GM20000 (cell line): ENCODE measurements at regions not wholly inside any gene's neighbourhood (a gene's known extent, or its start where the extent isn't known, plus 50 kb on each side); places are given as distances from the start of the nearest gene placed in this dataset.

Source experiments
- DNase-seq: peaks from one replicate; pipeline ENCODE4 v3.0.0; 2012; ENCODE audit warnings: low spot score
- CTCF ChIP-seq: IDR thresholded peaks from 2 replicates; pipeline ENCODE4 v1.5.1; 2012; ENCODE audit warnings: mild to moderate bottlenecking, control low read depth; ENCODE audit errors: extremely low read depth, missing control alignments

DNA sequence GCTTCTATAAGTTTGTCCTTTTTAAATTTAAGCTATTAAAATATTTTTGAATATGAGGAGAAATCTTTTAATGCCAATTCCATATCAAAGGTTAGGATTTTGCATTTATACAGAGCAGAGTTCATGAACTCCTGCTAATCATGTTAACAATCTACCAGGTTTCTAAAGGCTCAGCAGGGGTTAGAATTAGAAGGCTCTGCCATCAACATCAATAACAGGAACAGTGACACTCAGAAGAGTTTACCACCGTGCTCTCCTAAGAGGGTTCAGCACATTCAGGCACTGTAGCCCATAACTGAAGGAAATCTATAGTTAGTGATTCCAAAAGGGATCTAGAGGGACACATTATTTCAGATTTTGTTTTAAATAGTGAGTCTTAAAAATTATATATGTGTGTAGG lies 100.1 kb downstream of the HOXA1 start:
- DNase-seq = no peak
- no peak for TF ChIP-seq CTCF

- TF ChIP-seq CTCF = no peak
- no peak for DNase-seq
Measured at GRCh38 chr7:26993816-26994810, 101.7 kb downstream of the HOXA1 start.

- TF ChIP-seq CTCF = no peak
- no peak for DNase-seq
Measured at GRCh38 chr7:26992670-26993069, 103.1 kb downstream of the HOXA1 start.

DNA sequence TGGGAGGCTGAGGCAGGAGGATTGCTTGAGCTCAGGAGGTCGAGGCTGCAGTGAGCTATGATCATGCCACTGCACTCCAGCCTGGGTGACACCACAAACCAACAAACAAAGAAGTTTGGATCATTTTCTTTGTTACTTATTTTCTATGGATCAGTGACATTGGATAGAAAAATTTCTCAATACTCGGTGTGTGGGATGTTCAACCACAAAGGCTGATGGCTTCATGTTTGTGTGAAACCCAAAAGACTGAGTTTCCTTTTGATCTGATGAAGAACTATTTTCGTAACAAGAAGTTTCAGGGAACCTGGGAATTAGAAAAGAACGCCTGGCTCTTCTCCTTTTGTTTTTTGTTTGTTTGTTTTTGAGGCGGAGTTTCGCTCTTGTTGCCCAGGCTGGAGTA lies 104.0 kb downstream of the HOXA1 start:
- no peak for DNase-seq

DNA sequence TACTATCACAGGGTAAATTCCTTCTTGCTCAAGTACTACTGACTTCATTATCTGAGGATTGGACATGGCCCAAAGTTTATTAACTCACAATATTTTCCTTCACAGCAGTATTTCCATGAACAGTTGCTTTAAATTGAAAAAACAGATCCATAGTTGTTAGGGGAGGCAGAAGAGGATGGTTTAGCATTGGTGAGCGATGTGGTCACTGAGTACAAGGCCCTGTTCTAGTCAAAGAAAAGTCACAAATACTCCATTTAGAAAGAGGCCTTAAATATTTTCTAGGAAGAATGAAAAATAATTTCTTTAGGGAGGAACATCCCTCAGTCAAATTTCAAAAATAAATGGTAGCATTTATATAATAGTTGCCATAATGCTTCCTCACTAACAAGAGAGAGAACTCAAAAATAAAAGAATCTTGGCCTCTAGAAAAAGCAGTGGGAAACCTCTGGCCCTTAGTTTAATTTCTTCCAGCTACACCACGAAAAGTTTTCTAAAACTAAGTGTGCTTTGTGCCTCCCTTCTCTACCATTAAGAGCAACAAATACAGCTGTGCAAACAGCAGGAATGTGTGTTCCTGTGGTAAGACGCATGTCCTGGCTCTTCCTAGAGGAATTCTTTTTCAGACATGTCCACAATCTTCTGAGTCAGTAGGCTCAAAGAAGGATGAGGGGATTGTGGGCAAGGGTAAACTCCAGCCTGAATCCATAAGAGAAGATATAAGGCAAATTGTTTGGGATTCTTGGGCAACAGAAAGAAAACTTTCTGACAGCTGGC lies 105.7 kb downstream of the HOXA1 start:
- DNase-seq = no peak
- TF ChIP-seq CTCF = no peak

More for the DNA sequence above, 104.0 kb downstream of the HOXA1 start:
- TF ChIP-seq CTCF = no peak

- TF ChIP-seq CTCF = no peak
- no peak for DNase-seq
Measured at GRCh38 chr7:26988836-26989374, 106.9 kb downstream of the HOXA1 start.

DNA sequence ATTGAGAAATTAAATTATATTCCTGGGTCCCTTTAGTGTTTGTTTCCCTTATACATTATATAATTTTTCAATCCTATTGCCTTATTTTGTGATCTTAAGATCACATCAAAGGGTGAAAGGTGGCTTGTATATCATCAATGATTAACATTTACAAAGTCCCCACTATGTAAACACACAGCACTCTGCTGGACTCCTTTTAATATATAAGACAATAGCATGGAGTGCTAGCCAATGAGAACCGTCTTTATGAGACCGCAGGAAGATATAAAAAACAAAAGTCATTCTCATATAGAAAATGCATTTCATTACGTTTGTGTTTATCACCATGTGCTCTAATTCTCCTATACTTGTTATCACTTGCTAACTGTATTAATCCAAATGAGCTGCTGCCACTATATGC lies 108.5 kb downstream of the HOXA1 start:
- DNase-seq = no peak

More for the DNA sequence above, 108.5 kb downstream of the HOXA1 start:
- TF ChIP-seq CTCF = no peak
